Keratinocyte (primary cell): ENCODE measurements at regions not wholly inside any gene's neighbourhood (a gene's known extent, or its start where the extent isn't known, plus 50 kb on each side); places are given as distances from the start of the nearest gene placed in this dataset.
"Not testable (repeated sequence)": the region's sequence is repeated elsewhere in the genome, so short reads cannot be mapped to it uniquely, and the experiment has no call there.

ENCODE experiments used
- DNase-seq: peaks from one replicate; pipeline ENCODE4 v3.0.0-alpha.2; 2011; ENCODE audit warnings: low read depth, missing footprints, low spot score
- FAIRE-seq: peaks from 2 replicates; lab custom pipeline; 2011; peaks lifted over from hg19 to GRCh38; lab: Jason Lieb, UNC
- H2AFZ ChIP-seq: 2 replicates; pipeline ENCODE4 v1.6.0; 2012; ENCODE audit warnings: low read length, control low read depth, inconsistent platforms; ENCODE audit not compliant: control insufficient read depth
- H3K27ac ChIP-seq: 2 replicates; pipeline ENCODE4 v1.5.1; 2011; ENCODE audit warnings: low read length; ENCODE audit not compliant: control insufficient read depth, insufficient read depth
- H3K27me3 ChIP-seq: 3 replicates; pipeline ENCODE4 v1.6.0; 2011; ENCODE audit warnings: low read length; ENCODE audit not compliant: control insufficient read depth, insufficient read depth; ENCODE audit errors: extremely low read depth
- H3K36me3 ChIP-seq, 2 experiments: 2 replicates in 1 of 2; 3 replicates in 1 of 2; pipeline ENCODE4 v1.5.1; 2011; ENCODE audit warnings: low read length in 2 of 2, mild to moderate bottlenecking in 1 of 2; ENCODE audit not compliant: control insufficient read depth in 2 of 2, insufficient read depth in 2 of 2; ENCODE audit errors: extremely low read depth in 1 of 2
- H3K4me1 ChIP-seq: 3 replicates; pipeline ENCODE4 v1.5.1; 2011; ENCODE audit warnings: low read length; ENCODE audit not compliant: control insufficient read depth, insufficient read depth; ENCODE audit errors: extremely low read depth
- H3K4me2 ChIP-seq: 3 replicates; pipeline ENCODE4 v1.6.0; 2011; ENCODE audit warnings: low read depth, low read length; ENCODE audit not compliant: control insufficient read depth, insufficient read depth; ENCODE audit errors: extremely low read depth
- H3K4me3 ChIP-seq, 3 experiments: fragments of 200-600 bp in 1 of 3; sonication (generic) in 1 of 3; 2 replicates in 2 of 3; 3 replicates in 1 of 3; pipeline ENCODE4 v1.5.1; 2011 to 2016; ENCODE audit warnings: low read length in 3 of 3, mild to moderate bottlenecking in 3 of 3, control low read depth in 2 of 3, inconsistent platforms in 1 of 3, low read depth in 1 of 3, mixed read lengths in 1 of 3, mixed run types in 1 of 3, moderate library complexity in 1 of 3; ENCODE audit not compliant: control insufficient read depth in 2 of 3, insufficient read depth in 2 of 3; ENCODE audit errors: extremely low read depth in 1 of 3
- H3K79me2 ChIP-seq: 2 replicates; pipeline ENCODE4 v1.6.0; 2012; ENCODE audit warnings: low read length; ENCODE audit not compliant: control insufficient read depth, insufficient read depth
- H3K9ac ChIP-seq: 3 replicates; pipeline ENCODE4 v1.6.0; 2011; ENCODE audit warnings: low read length; ENCODE audit not compliant: control insufficient read depth, insufficient read depth; ENCODE audit errors: extremely low read depth
- H3K9me1 ChIP-seq: 3 replicates; pipeline ENCODE4 v1.6.0; 2011; ENCODE audit warnings: low read length; ENCODE audit not compliant: control insufficient read depth, insufficient read depth; ENCODE audit errors: extremely low read depth
- H3K9me3 ChIP-seq: 2 replicates; pipeline ENCODE4 v1.5.1; 2012; ENCODE audit warnings: low read depth, low read length; ENCODE audit not compliant: control insufficient read depth
- H4K20me1 ChIP-seq: 3 replicates; pipeline ENCODE4 v1.6.0; 2011; ENCODE audit warnings: low read length; ENCODE audit not compliant: control insufficient read depth, insufficient read depth; ENCODE audit errors: extremely low read depth
- EZH2 ChIP-seq: IDR thresholded peaks from one replicate; pipeline ENCODE4 v1.6.1; 2012; ENCODE audit warnings: inconsistent platforms, mild to moderate bottlenecking, low read length, moderate library complexity
- dilution Hi-C: fragments of 300-500 bp; cut with MboI; formaldehyde crosslinking; loops from one replicate; pipeline ENCODE4 v1.7.0; 2020; ENCODE audit warnings: low sequenced_read_pairs; ENCODE audit not compliant: extremely low pct_ligation_motif_present
- TF ChIP-seq, protein P1 (sequence below), 3 experiments: IDR thresholded peaks in 1 of 3; conservative IDR thresholded peaks in 1 of 3; optimal IDR thresholded peaks in 1 of 3; 2 replicates in 2 of 3; 3 replicates in 1 of 3; pipeline versions ENCODE3 to v1.5.1; 2011; ENCODE audit warnings: low read length in 3 of 3, mild to moderate bottlenecking in 3 of 3, moderate library complexity in 2 of 3, control low read depth in 1 of 3, inconsistent platforms in 1 of 3; ENCODE audit not compliant: insufficient read depth in 2 of 3; ENCODE audit errors: extremely low read depth in 1 of 3

DNA sequence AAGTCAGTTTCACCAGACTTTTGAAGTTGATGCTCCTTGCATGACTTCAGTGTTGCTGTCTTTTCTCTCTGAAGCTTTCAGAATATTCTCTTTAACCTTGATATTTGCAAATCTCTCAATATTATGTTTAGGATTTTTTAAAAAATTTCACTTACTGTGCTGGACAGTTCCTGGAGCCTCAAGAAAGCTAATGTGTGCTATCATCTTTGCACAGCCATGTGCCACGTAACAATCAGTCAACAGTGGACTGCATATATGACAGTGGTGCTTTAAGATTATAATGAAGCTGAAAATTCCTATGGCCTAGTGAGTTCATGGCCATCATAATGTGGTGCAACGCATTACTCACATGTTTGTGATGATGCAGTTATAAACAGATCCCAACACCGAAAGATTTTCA lies 59.1 kb upstream of the OGFRL1 start:
- Histone ChIP-seq H2AFZ (no peak overlapping the region), H3K27me3 (no peaks in the 10 kb centered on the region), H3K4me1 (peaks cover 6% of the 10 kb centered on the region), H3K27ac (no peak overlapping the region), H3K9ac (no peak overlapping the region), H3K9me1 (no peaks in the 10 kb centered on the region), H3K79me2 (no peaks in the 10 kb centered on the region), H3K9me3 (no peaks in the 10 kb centered on the region), H3K4me2 (no peak overlapping the region), H3K36me3 (no peaks in the 10 kb centered on the region), H3K4me3 (no peak overlapping the region), H4K20me1 (no peaks in the 10 kb centered on the region)
- TF ChIP-seq, protein P1, sequence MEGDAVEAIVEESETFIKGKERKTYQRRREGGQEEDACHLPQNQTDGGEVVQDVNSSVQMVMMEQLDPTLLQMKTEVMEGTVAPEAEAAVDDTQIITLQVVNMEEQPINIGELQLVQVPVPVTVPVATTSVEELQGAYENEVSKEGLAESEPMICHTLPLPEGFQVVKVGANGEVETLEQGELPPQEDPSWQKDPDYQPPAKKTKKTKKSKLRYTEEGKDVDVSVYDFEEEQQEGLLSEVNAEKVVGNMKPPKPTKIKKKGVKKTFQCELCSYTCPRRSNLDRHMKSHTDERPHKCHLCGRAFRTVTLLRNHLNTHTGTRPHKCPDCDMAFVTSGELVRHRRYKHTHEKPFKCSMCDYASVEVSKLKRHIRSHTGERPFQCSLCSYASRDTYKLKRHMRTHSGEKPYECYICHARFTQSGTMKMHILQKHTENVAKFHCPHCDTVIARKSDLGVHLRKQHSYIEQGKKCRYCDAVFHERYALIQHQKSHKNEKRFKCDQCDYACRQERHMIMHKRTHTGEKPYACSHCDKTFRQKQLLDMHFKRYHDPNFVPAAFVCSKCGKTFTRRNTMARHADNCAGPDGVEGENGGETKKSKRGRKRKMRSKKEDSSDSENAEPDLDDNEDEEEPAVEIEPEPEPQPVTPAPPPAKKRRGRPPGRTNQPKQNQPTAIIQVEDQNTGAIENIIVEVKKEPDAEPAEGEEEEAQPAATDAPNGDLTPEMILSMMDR (optimal IDR thresholded peaks at IDR 0.05 in 1 of 3, IDR thresholded peaks at IDR 0.05 in 1 of 3, conservative IDR thresholded peaks at IDR 0.05 in 1 of 3; ENCODE audit: extremely low read depth in 1 of 3, insufficient read depth in 2 of 3, low read length in 3 of 3) = no peak
- no peak for TF ChIP-seq EZH2
- FAIRE-seq = no peak
- dilution Hi-C loops = no loop called here
- DNase-seq = no peak

DNA sequence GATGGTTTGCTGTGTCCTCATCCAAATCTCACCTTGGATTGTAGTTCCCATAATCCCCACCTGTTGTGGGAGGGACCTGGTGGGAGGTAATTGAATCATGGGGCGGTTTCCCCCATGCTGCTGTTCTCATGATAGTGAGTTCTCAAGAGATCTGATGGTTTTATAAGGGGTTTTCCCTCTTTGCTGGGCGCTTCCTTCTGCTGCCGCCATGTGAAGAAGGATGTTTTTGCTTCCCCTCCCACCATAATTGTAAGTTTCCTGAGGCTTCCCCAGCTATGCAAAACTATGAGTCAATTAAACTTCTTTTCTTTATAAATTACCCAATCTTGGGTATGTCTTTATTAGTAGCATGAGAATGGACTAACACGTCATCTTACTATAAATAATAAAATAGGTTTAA lies 55.7 kb upstream of the OGFRL1 start:
- dilution Hi-C loops, H2AFZ ChIP-seq: not testable (repeated sequence)

DNA sequence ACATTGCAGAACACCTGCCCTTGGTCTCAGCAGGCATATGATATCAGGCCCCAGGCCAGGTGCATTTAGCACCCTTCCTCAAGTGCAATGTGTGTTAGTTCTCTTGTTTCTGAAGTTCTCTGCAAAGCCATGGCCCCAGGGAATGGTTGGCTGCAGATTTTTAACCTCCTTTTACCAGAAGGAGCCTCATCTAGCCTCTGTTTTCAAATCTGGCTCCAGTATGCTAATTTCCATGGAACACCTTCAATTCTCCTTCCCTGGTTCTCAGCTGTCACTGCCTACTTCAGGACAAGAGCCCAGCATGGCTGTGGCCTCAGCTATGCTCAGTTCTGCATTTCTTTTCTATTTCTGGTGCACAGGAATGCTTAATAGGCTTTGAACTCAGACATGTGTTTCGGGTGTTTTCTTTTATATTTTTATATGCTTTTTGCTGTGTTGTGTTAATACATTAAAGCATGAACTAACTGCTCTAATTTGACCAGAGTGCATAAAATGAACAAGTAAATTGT lies 51.6 kb upstream of the OGFRL1 start:
- Histone ChIP-seq H3K27ac (no peak overlapping the region), H3K4me1 (no peaks in the 10 kb centered on the region), H3K4me2 (no peak overlapping the region), H2AFZ (no peak overlapping the region), H3K36me3 (no peaks in the 10 kb centered on the region), H3K9me1 (no peaks in the 10 kb centered on the region), H3K9ac (no peak overlapping the region), H3K79me2 (no peaks in the 10 kb centered on the region), H3K9me3 (no peaks in the 10 kb centered on the region), H4K20me1 (no peaks in the 10 kb centered on the region), H3K27me3 (no peaks in the 10 kb centered on the region), H3K4me3 (no peak overlapping the region)
- no peak for DNase-seq
- no peak for FAIRE-seq
- no peak for TF ChIP-seq EZH2
- TF ChIP-seq, protein P1 (optimal IDR thresholded peaks at IDR 0.05 in 1 of 3, IDR thresholded peaks at IDR 0.05 in 1 of 3, conservative IDR thresholded peaks at IDR 0.05 in 1 of 3; ENCODE audit: extremely low read depth in 1 of 3, insufficient read depth in 2 of 3, low read length in 3 of 3) = no peak
- dilution Hi-C loops = no loop called here

More for the DNA sequence above, 55.7 kb upstream of the OGFRL1 start:
- H3K4me2 ChIP-seq, DNase-seq, H3K79me2 ChIP-seq, H3K27ac ChIP-seq, H3K36me3 ChIP-seq, H3K9me1 ChIP-seq, FAIRE-seq, H3K4me1 ChIP-seq, H3K9me3 ChIP-seq, H4K20me1 ChIP-seq, H3K4me3 ChIP-seq, H3K9ac ChIP-seq, H3K27me3 ChIP-seq: not testable (repeated sequence)
